SU-DHL-6 (cell line): ENCODE measurements at regions not wholly inside any gene's neighbourhood (a gene's known extent, or its start where the extent isn't known, plus 50 kb on each side); places are given as distances from the start of the nearest gene placed in this dataset.
"Not testable (repeated sequence)": the region's sequence is repeated elsewhere in the genome, so short reads cannot be mapped to it uniquely, and the experiment has no call there.

ENCODE experiments used
- H2AFZ ChIP-seq: fragments of 200-600 bp; sonication (generic); 2 replicates; pipeline ENCODE4 v1.6.1; 2014; ENCODE audit warnings: low read depth, mild to moderate bottlenecking, moderate library complexity, mixed read lengths, antibody characterized with exemption, low read length; ENCODE audit not compliant: severe bottlenecking
- H3F3A ChIP-seq: fragments of 200-600 bp; shearing (Covaris generic); 2 replicates; pipeline ENCODE4 v1.6.0; 2016; ENCODE audit warnings: antibody characterized with exemption, mild to moderate bottlenecking; ENCODE audit not compliant: insufficient read depth
- H3K27ac ChIP-seq: fragments of 200-600 bp; sonication (generic); 2 replicates; pipeline ENCODE4 v1.5.1; 2016; ENCODE audit warnings: low read depth, mild to moderate bottlenecking, low read length, moderate library complexity, mixed read lengths
- H3K27me3 ChIP-seq: fragments of 200-600 bp; sonication (generic), shearing (Covaris generic); 2 replicates; pipeline ENCODE4 v1.6.0; 2014; ENCODE audit warnings: mild to moderate bottlenecking, low read length
- H3K36me3 ChIP-seq: fragments of 200-600 bp; sonication (generic); 2 replicates; pipeline ENCODE4 v1.6.1; 2014; ENCODE audit warnings: mild to moderate bottlenecking, low read length, mixed read lengths
- H3K4me2 ChIP-seq: fragments of 300-600, 200-600 bp; shearing (Covaris generic), sonication (generic); 2 replicates; pipeline ENCODE4 v1.6.0; 2014; ENCODE audit warnings: low read length, low read depth, mild to moderate bottlenecking; ENCODE audit not compliant: poor library complexity, severe bottlenecking
- H3K4me3 ChIP-seq: fragments of 200-600 bp; sonication (generic); 2 replicates; pipeline ENCODE4 v1.5.1; 2014; ENCODE audit warnings: antibody characterized with exemption, low read length, mild to moderate bottlenecking, mixed read lengths; ENCODE audit not compliant: insufficient read depth, poor library complexity, severe bottlenecking
- H3K79me2 ChIP-seq: fragments of 200-600 bp; sonication (generic); 2 replicates; pipeline ENCODE4 v1.6.1; 2014; ENCODE audit warnings: mild to moderate bottlenecking, low read length, moderate library complexity; ENCODE audit not compliant: insufficient read depth
- H3K9ac ChIP-seq: fragments of 200-600 bp; sonication (generic); 2 replicates; pipeline ENCODE4 v1.7.0; 2014; ENCODE audit warnings: mild to moderate bottlenecking, low read length
- H3K9me2 ChIP-seq: fragments of 200-600 bp; sonication (generic); replicated peaks from 2 replicates; pipeline ENCODE4 v1.6.1; 2014; ENCODE audit warnings: low read length; ENCODE audit not compliant: insufficient read depth
- H3K9me3 ChIP-seq: fragments of 200-600 bp; sonication (generic); 2 replicates; pipeline ENCODE4 v1.6.1; 2014; ENCODE audit warnings: low read length, mixed read lengths; ENCODE audit not compliant: insufficient read depth
- H4K20me1 ChIP-seq: fragments of 200-600 bp; sonication (generic); 2 replicates; pipeline ENCODE4 v1.6.1; 2014; ENCODE audit warnings: low read depth, mild to moderate bottlenecking, antibody characterized with exemption, low read length, moderate library complexity, mixed read lengths
- CTCF ChIP-seq: fragments of 200-600 bp; sonication (generic); IDR thresholded peaks from one replicate; pipeline ENCODE4 v1.5.1; 2017; ENCODE audit warnings: antibody characterized with exemption, mild to moderate bottlenecking, low read length, moderate library complexity; ENCODE audit not compliant: insufficient read depth, poor library complexity, severe bottlenecking
- EZH2phosphoT487 ChIP-seq: fragments of 200-600 bp; sonication (generic), shearing (Covaris generic); conservative IDR thresholded peaks from 2 replicates; pipeline ENCODE4 v1.6.1; 2018; ENCODE audit warnings: mild to moderate bottlenecking, antibody characterized with exemption, low read length, moderate library complexity, mixed read lengths

GRCh38 chr6:80504882-80505281 is 398.4 kb downstream of the BCKDHB start:
- Histone ChIP-seq H4K20me1 (no peaks in the 10 kb centered on the region), H3K9me3 (no peaks in the 10 kb centered on the region), H3K9me2 (no peaks in the 10 kb centered on the region), H3K79me2 (no peaks in the 10 kb centered on the region), H3K36me3 (no peaks in the 10 kb centered on the region), H3K4me3 (no peak overlapping the region), H3K4me2 (no peak overlapping the region), H2AFZ (no peak overlapping the region), H3K9ac (no peak overlapping the region), H3F3A (no peaks in the 10 kb centered on the region), H3K27ac (no peak overlapping the region), H3K27me3 (no peaks in the 10 kb centered on the region)
- TF ChIP-seq EZH2phosphoT487: no peak
- no peak for TF ChIP-seq CTCF

GRCh38 chr6:80503660-80504059 is 397.2 kb downstream of the BCKDHB start:
- Histone ChIP-seq H3K36me3 (no peaks in the 10 kb centered on the region), H3K4me2 (no peak overlapping the region), H3F3A (no peaks in the 10 kb centered on the region), H3K27me3 (no peaks in the 10 kb centered on the region), H3K9me2 (no peaks in the 10 kb centered on the region), H3K9ac (no peak overlapping the region), H2AFZ (no peak overlapping the region), H3K27ac (no peak overlapping the region), H3K4me3 (no peak overlapping the region), H3K9me3 (no peaks in the 10 kb centered on the region), H4K20me1 (no peaks in the 10 kb centered on the region), H3K79me2 (no peaks in the 10 kb centered on the region)
- no peak for TF ChIP-seq CTCF
- no peak for TF ChIP-seq EZH2phosphoT487

DNA sequence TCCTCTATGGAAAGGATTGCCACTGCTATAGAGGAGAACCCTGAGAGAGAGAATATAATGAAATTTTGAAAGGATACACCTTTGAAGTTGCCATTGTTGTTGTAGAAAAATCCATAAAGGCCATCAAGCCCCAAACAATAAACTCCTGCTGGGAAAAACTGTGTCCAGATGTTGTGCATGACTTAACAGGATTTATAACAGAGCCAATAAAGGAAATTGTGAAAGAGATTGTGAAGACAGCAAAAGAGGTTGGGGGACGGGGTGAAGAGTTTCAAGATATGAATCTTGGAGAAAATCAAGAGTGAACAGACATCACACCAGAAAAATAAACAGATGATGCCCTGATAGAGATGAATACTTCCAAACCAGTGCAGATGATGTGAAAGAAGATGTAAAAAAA is 396.4 kb downstream of the BCKDHB start:
- H3K36me3 ChIP-seq: no peaks in the 10 kb centered on the region
- H3K9me3 ChIP-seq: no peaks in the 10 kb centered on the region
- H3K79me2 ChIP-seq: no peaks in the 10 kb centered on the region
- no peak overlapping the region for H3K4me2 ChIP-seq
- H3K9ac ChIP-seq: no peak overlapping the region
- TF ChIP-seq EZH2phosphoT487: no peak
- TF ChIP-seq CTCF: no peak
- no peak overlapping the region for H2AFZ ChIP-seq
- no peaks in the 10 kb centered on the region for H3K9me2 ChIP-seq
- H3K27ac ChIP-seq: no peak overlapping the region
- H3F3A ChIP-seq: no peaks in the 10 kb centered on the region
- H3K27me3 ChIP-seq: no peaks in the 10 kb centered on the region
- H4K20me1 ChIP-seq: no peaks in the 10 kb centered on the region
- no peak overlapping the region for H3K4me3 ChIP-seq

- no peak overlapping the region for H3K4me2 ChIP-seq
- H3F3A ChIP-seq: no peaks in the 10 kb centered on the region
- H3K27me3 ChIP-seq: no peaks in the 10 kb centered on the region
- H2AFZ ChIP-seq: no peak overlapping the region
- H3K9ac ChIP-seq: no peak overlapping the region
- H3K27ac ChIP-seq: no peak overlapping the region
- H3K79me2 ChIP-seq: no peaks in the 10 kb centered on the region
- H3K9me2 ChIP-seq: no peaks in the 10 kb centered on the region
- TF ChIP-seq CTCF (no peak), EZH2phosphoT487 (no peak)
- H3K4me3 ChIP-seq: no peak overlapping the region
- H3K9me3 ChIP-seq: no peaks in the 10 kb centered on the region
- no peaks in the 10 kb centered on the region for H4K20me1 ChIP-seq
- no peaks in the 10 kb centered on the region for H3K36me3 ChIP-seq
Observed at GRCh38 chr6:80501636-80502035, 395.2 kb downstream of the BCKDHB start.

GRCh38 chr6:80497696-80498486 is 391.4 kb downstream of the BCKDHB start:
- H3K27ac ChIP-seq, H2AFZ ChIP-seq, H3K79me2 ChIP-seq, H3K4me3 ChIP-seq, H3K27me3 ChIP-seq, H4K20me1 ChIP-seq, H3K9ac ChIP-seq, H3K9me2 ChIP-seq, H3F3A ChIP-seq, H3K36me3 ChIP-seq, H3K4me2 ChIP-seq, H3K9me3 ChIP-seq: not testable (repeated sequence)
